GM23338 (cell line): ENCODE measurements at regions not wholly inside any gene's neighbourhood (a gene's known extent, or its start where the extent isn't known, plus 50 kb on each side); places are given as distances from the start of the nearest gene placed in this dataset.

Source experiments
- ATAC-seq: fragments of 200-7000 bp; cut with Tn5 transposase; 3 replicates; pipeline ENCODE4 v1.9.1; 2020
- DNase-seq: peaks from one replicate; pipeline ENCODE4 v3.0.0-alpha.2; 2015; ENCODE audit warnings: low spot score
- H2AFZ ChIP-seq: fragments of 200-600 bp; sonication (generic); 2 replicates; pipeline ENCODE4 v1.8.0; 2016; ENCODE audit warnings: antibody characterized with exemption, mild to moderate bottlenecking, moderate library complexity
- H3F3A ChIP-seq: fragments of 200-600 bp; sonication (generic); replicated peaks from 2 replicates; pipeline ENCODE4 v1.8.0; 2017; ENCODE audit warnings: antibody characterized with exemption, mixed run types, low read depth
- H3K27ac ChIP-seq: fragments of 200-600 bp; sonication (generic); 2 replicates; pipeline ENCODE4 v1.6.1; 2016; ENCODE audit warnings: low read depth
- H3K27me3 ChIP-seq: fragments of 200-600 bp; sonication (generic); 2 replicates; pipeline ENCODE4 v1.8.0; 2016; ENCODE audit warnings: mild to moderate bottlenecking, mixed run types, moderate library complexity; ENCODE audit not compliant: insufficient read depth
- H3K36me3 ChIP-seq: fragments of 200-600 bp; sonication (generic); 2 replicates; pipeline ENCODE4 v1.8.0; 2016; ENCODE audit warnings: mild to moderate bottlenecking; ENCODE audit not compliant: insufficient read depth
- H3K4me1 ChIP-seq: fragments of 200-600 bp; sonication (generic); 2 replicates; pipeline ENCODE4 v1.8.0; 2016; ENCODE audit warnings: mild to moderate bottlenecking, moderate library complexity; ENCODE audit not compliant: insufficient read depth
- H3K4me2 ChIP-seq: fragments of 200-600 bp; sonication (generic); 2 replicates; pipeline ENCODE4 v1.7.1; 2017; ENCODE audit warnings: mixed run types
- H3K4me3 ChIP-seq: fragments of 200-600 bp; sonication (generic); 2 replicates; pipeline ENCODE4 v1.6.1; 2016; ENCODE audit warnings: mixed run types
- H3K79me2 ChIP-seq: fragments of 200-600 bp; sonication (generic); replicated peaks from 2 replicates; pipeline ENCODE4 v1.8.0; 2017; ENCODE audit warnings: mild to moderate bottlenecking; ENCODE audit not compliant: insufficient read depth
- H3K9me2 ChIP-seq: fragments of 200-600 bp; sonication (generic); 2 replicates; pipeline ENCODE4 v1.8.0; 2017; ENCODE audit not compliant: insufficient read depth
- H4K20me1 ChIP-seq: fragments of 200-600 bp; sonication (generic); replicated peaks from 2 replicates; pipeline ENCODE4 v1.8.0; 2017; ENCODE audit warnings: mild to moderate bottlenecking; ENCODE audit not compliant: insufficient read depth
- H3K27ac Mint-ChIP-seq: 2 replicates; pipeline ENCODE4 v1.8.0; 2020; ENCODE audit warnings: inconsistent platforms, mild to moderate bottlenecking, moderate library complexity, mixed read lengths
- H3K27me3 Mint-ChIP-seq: 3 replicates; pipeline ENCODE4 v1.8.0; 2022; ENCODE audit warnings: low read depth, mild to moderate bottlenecking, moderate library complexity, mixed read lengths, inconsistent platforms; ENCODE audit not compliant: insufficient read depth, poor library complexity
- H3K36me3 Mint-ChIP-seq: 3 replicates; pipeline ENCODE4 v1.8.0; 2021; ENCODE audit warnings: low read depth, mild to moderate bottlenecking, inconsistent platforms, moderate library complexity, mixed read lengths
- H3K4me1 Mint-ChIP-seq: 3 replicates; pipeline ENCODE4 v1.8.0; 2020; ENCODE audit warnings: mild to moderate bottlenecking, inconsistent platforms, mixed read lengths
- H3K4me3 Mint-ChIP-seq: 3 replicates; pipeline ENCODE4 v1.8.0; 2021; ENCODE audit warnings: moderate library complexity, mild to moderate bottlenecking, inconsistent platforms, mixed read lengths
- H3K9me3 Mint-ChIP-seq: 3 replicates; pipeline ENCODE4 v1.8.0; 2020; ENCODE audit warnings: moderate library complexity, mild to moderate bottlenecking, inconsistent platforms, mixed read lengths
- CREB1 ChIP-seq: fragments of 250-450 bp; sonication (Bioruptor Pico); IDR thresholded peaks from 2 replicates; pipeline ENCODE4 v1.5.0; 2020; ENCODE audit warnings: low read depth, mild to moderate bottlenecking, moderate library complexity
- CTCF ChIP-seq, 2 experiments: fragments of 200-600 bp in 1 of 2; sonication (generic) in 1 of 2; conservative IDR thresholded peaks; 2 replicates each; pipeline versions ENCODE4 v1.5.1 to v1.6.1; 2016 to 2017; ENCODE audit warnings: antibody characterized with exemption in 2 of 2, low read depth in 2 of 2, mild to moderate bottlenecking in 2 of 2, moderate library complexity in 1 of 2
- EZH2 ChIP-seq: fragments of 200-600 bp; sonication (generic); IDR thresholded peaks from one replicate; pipeline ENCODE4 v1.8.0; 2017; ENCODE audit warnings: antibody characterized with exemption, mild to moderate bottlenecking, low read depth; ENCODE audit not compliant: unreplicated experiment
- EZH2phosphoT487 ChIP-seq: fragments of 200-600 bp; sonication (generic); IDR thresholded peaks from one replicate; pipeline ENCODE4 v1.8.1; 2018; ENCODE audit warnings: antibody characterized with exemption; ENCODE audit not compliant: unreplicated experiment
- JUNB ChIP-seq: IDR thresholded peaks from one replicate; pipeline ENCODE4 v1.6.1; 2016; ENCODE audit warnings: antibody characterized with exemption; ENCODE audit not compliant: unreplicated experiment
- NANOG ChIP-seq: IDR thresholded peaks from 2 replicates; pipeline ENCODE4 v1.6.1; 2016; ENCODE audit warnings: antibody characterized with exemption, borderline replicate concordance
- POLR2AphosphoS5 ChIP-seq: IDR thresholded peaks from 2 replicates; pipeline ENCODE4 v1.6.1; 2016; ENCODE audit warnings: antibody characterized with exemption, low read depth
- STAT1 ChIP-seq: IDR thresholded peaks from one replicate; pipeline ENCODE4 v1.6.1; 2016; ENCODE audit warnings: antibody characterized with exemption; ENCODE audit not compliant: unreplicated experiment
- ZNF114 ChIP-seq: fragments of 250-450 bp; sonication (Bioruptor Pico); IDR thresholded peaks from 2 replicates; pipeline ENCODE4 v1.5.0; 2020; ENCODE audit warnings: mild to moderate bottlenecking, moderate library complexity
- ZNF331 ChIP-seq: fragments of 250-450 bp; sonication (Bioruptor Pico); IDR thresholded peaks from 2 replicates; pipeline ENCODE4 v1.5.0; 2020; ENCODE audit warnings: low read depth, mild to moderate bottlenecking, moderate library complexity
- TF ChIP-seq, protein P1 (sequence below): IDR thresholded peaks from 2 replicates; pipeline ENCODE4 v1.6.1; 2016; ENCODE audit warnings: antibody characterized with exemption
- TF ChIP-seq, protein P2 (sequence below): IDR thresholded peaks from one replicate; pipeline ENCODE4 v1.6.1; 2018; ENCODE audit warnings: antibody characterized with exemption; ENCODE audit not compliant: unreplicated experiment
- TF ChIP-seq, protein P3 (sequence below): fragments of 250-450 bp; sonication (Bioruptor Pico); IDR thresholded peaks from 2 replicates; pipeline ENCODE4 v1.5.0; 2020; ENCODE audit warnings: mild to moderate bottlenecking, moderate library complexity

GRCh38 chr2:61702088-61702467 is 151.8 kb downstream of the FAM161A start:
- H2AFZ ChIP-seq = no peak overlapping the region
- H3K4me3 Mint-ChIP-seq = no peak overlapping the region
- no peaks in the 10 kb centered on the region for H3K9me2 ChIP-seq
- no peak overlapping the region for H3K4me3 ChIP-seq
- H3K27ac ChIP-seq = no peak overlapping the region
- no peaks in the 10 kb centered on the region for H3K36me3 Mint-ChIP-seq
- no peak overlapping the region for H3K27ac Mint-ChIP-seq
- ATAC-seq (no peak), DNase-seq (no peak)
- H3K4me2 ChIP-seq = no peak overlapping the region
- no peaks in the 10 kb centered on the region for H3F3A ChIP-seq
- no peaks in the 10 kb centered on the region for H3K36me3 ChIP-seq
- TF ChIP-seq EZH2 (no peak), STAT1 (no peak), JUNB (no peak), EZH2phosphoT487 (no peak), ZNF114 (CRISPR knock-in tag) (no peak), CREB1 (CRISPR knock-in tag) (no peak), NANOG (no peak), POLR2AphosphoS5 (no peak), CTCF (conservative IDR thresholded peaks at IDR 0.05; ENCODE audit: low read depth in 2 of 2) (no peak), ZNF331 (CRISPR knock-in tag) (no peak)
- TF ChIP-seq, protein P1, sequence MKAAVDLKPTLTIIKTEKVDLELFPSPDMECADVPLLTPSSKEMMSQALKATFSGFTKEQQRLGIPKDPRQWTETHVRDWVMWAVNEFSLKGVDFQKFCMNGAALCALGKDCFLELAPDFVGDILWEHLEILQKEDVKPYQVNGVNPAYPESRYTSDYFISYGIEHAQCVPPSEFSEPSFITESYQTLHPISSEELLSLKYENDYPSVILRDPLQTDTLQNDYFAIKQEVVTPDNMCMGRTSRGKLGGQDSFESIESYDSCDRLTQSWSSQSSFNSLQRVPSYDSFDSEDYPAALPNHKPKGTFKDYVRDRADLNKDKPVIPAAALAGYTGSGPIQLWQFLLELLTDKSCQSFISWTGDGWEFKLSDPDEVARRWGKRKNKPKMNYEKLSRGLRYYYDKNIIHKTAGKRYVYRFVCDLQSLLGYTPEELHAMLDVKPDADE = no peak
- TF ChIP-seq, protein P2, sequence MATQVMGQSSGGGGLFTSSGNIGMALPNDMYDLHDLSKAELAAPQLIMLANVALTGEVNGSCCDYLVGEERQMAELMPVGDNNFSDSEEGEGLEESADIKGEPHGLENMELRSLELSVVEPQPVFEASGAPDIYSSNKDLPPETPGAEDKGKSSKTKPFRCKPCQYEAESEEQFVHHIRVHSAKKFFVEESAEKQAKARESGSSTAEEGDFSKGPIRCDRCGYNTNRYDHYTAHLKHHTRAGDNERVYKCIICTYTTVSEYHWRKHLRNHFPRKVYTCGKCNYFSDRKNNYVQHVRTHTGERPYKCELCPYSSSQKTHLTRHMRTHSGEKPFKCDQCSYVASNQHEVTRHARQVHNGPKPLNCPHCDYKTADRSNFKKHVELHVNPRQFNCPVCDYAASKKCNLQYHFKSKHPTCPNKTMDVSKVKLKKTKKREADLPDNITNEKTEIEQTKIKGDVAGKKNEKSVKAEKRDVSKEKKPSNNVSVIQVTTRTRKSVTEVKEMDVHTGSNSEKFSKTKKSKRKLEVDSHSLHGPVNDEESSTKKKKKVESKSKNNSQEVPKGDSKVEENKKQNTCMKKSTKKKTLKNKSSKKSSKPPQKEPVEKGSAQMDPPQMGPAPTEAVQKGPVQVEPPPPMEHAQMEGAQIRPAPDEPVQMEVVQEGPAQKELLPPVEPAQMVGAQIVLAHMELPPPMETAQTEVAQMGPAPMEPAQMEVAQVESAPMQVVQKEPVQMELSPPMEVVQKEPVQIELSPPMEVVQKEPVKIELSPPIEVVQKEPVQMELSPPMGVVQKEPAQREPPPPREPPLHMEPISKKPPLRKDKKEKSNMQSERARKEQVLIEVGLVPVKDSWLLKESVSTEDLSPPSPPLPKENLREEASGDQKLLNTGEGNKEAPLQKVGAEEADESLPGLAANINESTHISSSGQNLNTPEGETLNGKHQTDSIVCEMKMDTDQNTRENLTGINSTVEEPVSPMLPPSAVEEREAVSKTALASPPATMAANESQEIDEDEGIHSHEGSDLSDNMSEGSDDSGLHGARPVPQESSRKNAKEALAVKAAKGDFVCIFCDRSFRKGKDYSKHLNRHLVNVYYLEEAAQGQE = no peak
- TF ChIP-seq, protein P3, sequence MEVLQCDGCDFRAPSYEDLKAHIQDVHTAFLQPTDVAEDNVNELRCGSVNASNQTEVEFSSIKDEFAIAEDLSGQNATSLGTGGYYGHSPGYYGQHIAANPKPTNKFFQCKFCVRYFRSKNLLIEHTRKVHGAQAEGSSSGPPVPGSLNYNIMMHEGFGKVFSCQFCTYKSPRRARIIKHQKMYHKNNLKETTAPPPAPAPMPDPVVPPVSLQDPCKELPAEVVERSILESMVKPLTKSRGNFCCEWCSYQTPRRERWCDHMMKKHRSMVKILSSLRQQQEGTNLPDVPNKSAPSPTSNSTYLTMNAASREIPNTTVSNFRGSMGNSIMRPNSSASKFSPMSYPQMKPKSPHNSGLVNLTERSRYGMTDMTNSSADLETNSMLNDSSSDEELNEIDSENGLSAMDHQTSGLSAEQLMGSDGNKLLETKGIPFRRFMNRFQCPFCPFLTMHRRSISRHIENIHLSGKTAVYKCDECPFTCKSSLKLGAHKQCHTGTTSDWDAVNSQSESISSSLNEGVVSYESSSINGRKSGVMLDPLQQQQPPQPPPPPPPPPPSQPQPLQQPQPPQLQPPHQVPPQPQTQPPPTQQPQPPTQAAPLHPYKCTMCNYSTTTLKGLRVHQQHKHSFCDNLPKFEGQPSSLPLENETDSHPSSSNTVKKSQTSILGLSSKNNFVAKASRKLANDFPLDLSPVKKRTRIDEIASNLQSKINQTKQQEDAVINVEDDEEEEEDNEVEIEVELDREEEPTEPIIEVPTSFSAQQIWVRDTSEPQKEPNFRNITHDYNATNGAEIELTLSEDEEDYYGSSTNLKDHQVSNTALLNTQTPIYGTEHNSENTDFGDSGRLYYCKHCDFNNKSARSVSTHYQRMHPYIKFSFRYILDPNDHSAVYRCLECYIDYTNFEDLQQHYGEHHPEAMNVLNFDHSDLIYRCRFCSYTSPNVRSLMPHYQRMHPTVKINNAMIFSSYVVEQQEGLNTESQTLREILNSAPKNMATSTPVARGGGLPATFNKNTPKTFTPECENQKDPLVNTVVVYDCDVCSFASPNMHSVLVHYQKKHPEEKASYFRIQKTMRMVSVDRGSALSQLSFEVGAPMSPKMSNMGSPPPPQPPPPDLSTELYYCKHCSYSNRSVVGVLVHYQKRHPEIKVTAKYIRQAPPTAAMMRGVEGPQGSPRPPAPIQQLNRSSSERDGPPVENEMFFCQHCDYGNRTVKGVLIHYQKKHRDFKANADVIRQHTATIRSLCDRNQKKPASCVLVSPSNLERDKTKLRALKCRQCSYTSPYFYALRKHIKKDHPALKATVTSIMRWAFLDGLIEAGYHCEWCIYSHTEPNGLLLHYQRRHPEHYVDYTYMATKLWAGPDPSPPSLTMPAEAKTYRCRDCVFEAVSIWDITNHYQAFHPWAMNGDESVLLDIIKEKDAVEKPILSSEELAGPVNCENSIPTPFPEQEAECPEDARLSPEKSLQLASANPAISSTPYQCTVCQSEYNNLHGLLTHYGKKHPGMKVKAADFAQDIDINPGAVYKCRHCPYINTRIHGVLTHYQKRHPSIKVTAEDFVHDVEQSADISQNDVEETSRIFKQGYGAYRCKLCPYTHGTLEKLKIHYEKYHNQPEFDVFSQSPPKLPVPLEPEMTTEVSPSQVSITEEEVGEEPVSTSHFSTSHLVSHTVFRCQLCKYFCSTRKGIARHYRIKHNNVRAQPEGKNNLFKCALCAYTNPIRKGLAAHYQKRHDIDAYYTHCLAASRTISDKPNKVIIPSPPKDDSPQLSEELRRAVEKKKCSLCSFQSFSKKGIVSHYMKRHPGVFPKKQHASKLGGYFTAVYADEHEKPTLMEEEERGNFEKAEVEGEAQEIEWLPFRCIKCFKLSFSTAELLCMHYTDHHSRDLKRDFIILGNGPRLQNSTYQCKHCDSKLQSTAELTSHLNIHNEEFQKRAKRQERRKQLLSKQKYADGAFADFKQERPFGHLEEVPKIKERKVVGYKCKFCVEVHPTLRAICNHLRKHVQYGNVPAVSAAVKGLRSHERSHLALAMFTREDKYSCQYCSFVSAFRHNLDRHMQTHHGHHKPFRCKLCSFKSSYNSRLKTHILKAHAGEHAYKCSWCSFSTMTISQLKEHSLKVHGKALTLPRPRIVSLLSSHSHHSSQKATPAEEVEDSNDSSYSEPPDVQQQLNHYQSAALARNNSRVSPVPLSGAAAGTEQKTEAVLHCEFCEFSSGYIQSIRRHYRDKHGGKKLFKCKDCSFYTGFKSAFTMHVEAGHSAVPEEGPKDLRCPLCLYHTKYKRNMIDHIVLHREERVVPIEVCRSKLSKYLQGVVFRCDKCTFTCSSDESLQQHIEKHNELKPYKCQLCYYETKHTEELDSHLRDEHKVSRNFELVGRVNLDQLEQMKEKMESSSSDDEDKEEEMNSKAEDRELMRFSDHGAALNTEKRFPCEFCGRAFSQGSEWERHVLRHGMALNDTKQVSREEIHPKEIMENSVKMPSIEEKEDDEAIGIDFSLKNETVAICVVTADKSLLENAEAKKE = no peak
- no peaks in the 10 kb centered on the region for H3K79me2 ChIP-seq
- no peaks in the 10 kb centered on the region for H4K20me1 ChIP-seq
- no peaks in the 10 kb centered on the region for H3K27me3 Mint-ChIP-seq
- H3K4me1 Mint-ChIP-seq = no peaks in the 10 kb centered on the region
- H3K9me3 Mint-ChIP-seq = peaks cover 6% of the 10 kb centered on the region; the same call in 2 of the 3 replicates
- H3K27me3 ChIP-seq = no peaks in the 10 kb centered on the region
- H3K4me1 ChIP-seq = no peaks in the 10 kb centered on the region
